ENCODE measurements at regions not wholly inside any gene's neighbourhood (a gene's known extent, or its start where the extent isn't known, plus 50 kb on each side); places are given as distances from the start of the nearest gene placed in this dataset.

- no peak for DNase-seq
- H3K9me3 Mint-ChIP-seq: no peaks in the 10 kb centered on the region
- H3K4me3 Mint-ChIP-seq: no peak overlapping the region
- TF ChIP-seq, protein P1, sequence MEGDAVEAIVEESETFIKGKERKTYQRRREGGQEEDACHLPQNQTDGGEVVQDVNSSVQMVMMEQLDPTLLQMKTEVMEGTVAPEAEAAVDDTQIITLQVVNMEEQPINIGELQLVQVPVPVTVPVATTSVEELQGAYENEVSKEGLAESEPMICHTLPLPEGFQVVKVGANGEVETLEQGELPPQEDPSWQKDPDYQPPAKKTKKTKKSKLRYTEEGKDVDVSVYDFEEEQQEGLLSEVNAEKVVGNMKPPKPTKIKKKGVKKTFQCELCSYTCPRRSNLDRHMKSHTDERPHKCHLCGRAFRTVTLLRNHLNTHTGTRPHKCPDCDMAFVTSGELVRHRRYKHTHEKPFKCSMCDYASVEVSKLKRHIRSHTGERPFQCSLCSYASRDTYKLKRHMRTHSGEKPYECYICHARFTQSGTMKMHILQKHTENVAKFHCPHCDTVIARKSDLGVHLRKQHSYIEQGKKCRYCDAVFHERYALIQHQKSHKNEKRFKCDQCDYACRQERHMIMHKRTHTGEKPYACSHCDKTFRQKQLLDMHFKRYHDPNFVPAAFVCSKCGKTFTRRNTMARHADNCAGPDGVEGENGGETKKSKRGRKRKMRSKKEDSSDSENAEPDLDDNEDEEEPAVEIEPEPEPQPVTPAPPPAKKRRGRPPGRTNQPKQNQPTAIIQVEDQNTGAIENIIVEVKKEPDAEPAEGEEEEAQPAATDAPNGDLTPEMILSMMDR (IDR thresholded peaks at IDR 0.05): no peak
- H3K27me3 Mint-ChIP-seq (ENCODE audit: low read depth, poor library complexity): no peaks in the 10 kb centered on the region
- no peaks in the 10 kb centered on the region for H3K4me1 Mint-ChIP-seq
- no peaks in the 10 kb centered on the region for H3K36me3 Mint-ChIP-seq (ENCODE audit: low read depth)
- no peak overlapping the region for H3K27ac Mint-ChIP-seq
These were observed 118.9 kb upstream of the FSTL5 start for GRCh38 chr4:162282684-162283083.

GRCh38 chr4:162274354-162274753 lies 110.6 kb upstream of the FSTL5 start:
- Mint-ChIP-seq H3K36me3 (ENCODE audit: low read depth) (no peaks in the 10 kb centered on the region), H3K4me3 (no peak overlapping the region), H3K4me1 (no peaks in the 10 kb centered on the region), H3K9me3 (no peaks in the 10 kb centered on the region), H3K27ac (no peak overlapping the region), H3K27me3 (ENCODE audit: low read depth, poor library complexity) (peaks cover 3% of the 10 kb centered on the region)
- no peak for DNase-seq
- TF ChIP-seq, protein P1 (IDR thresholded peaks at IDR 0.05): no peak

DNA sequence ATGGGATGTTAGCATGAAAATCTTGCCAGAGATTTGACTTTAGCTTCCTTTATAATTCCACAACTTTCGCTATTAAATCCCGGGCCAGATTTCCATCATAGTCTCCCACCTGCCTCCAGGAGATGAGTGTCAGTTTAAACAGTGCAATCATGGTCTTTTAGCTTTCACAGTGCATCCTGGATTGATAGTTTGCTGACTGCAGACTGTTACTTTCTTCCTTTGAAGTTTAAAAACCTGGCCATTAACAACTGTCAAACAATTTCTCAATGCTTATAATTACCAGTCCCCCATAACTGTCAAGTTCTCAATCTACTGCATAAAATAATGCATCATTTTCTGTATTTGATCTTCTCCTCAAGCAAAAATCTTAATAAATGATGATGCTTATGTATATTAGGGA lies 108.4 kb upstream of the FSTL5 start:
- Mint-ChIP-seq H3K27ac (no peak overlapping the region), H3K9me3 (no peaks in the 10 kb centered on the region), H3K27me3 (ENCODE audit: low read depth, poor library complexity) (peaks cover 3% of the 10 kb centered on the region), H3K36me3 (ENCODE audit: low read depth) (no peaks in the 10 kb centered on the region), H3K4me3 (no peak overlapping the region), H3K4me1 (no peaks in the 10 kb centered on the region)
- DNase-seq: no peak
- TF ChIP-seq, protein P1 (IDR thresholded peaks at IDR 0.05): no peak

- H3K4me3 Mint-ChIP-seq: no peak overlapping the region
- H3K4me1 Mint-ChIP-seq: no peaks in the 10 kb centered on the region
- no peak overlapping the region for H3K27ac Mint-ChIP-seq
- peaks cover 7% of the 10 kb centered on the region for H3K27me3 Mint-ChIP-seq (ENCODE audit: low read depth, poor library complexity)
- H3K9me3 Mint-ChIP-seq: peaks cover 17% of the 10 kb centered on the region
- DNase-seq: no peak
- H3K36me3 Mint-ChIP-seq (ENCODE audit: low read depth): no peaks in the 10 kb centered on the region
- TF ChIP-seq, protein P1 (IDR thresholded peaks at IDR 0.05): no peak
These were observed 105.1 kb upstream of the FSTL5 start for GRCh38 chr4:162268911-162269310.

GRCh38 chr4:162265802-162266201 lies 102.0 kb upstream of the FSTL5 start:
- H3K4me3 Mint-ChIP-seq: no peak overlapping the region
- H3K27ac Mint-ChIP-seq: no peak overlapping the region
- no peaks in the 10 kb centered on the region for H3K4me1 Mint-ChIP-seq
- H3K9me3 Mint-ChIP-seq: peaks cover 20% of the 10 kb centered on the region
- H3K36me3 Mint-ChIP-seq (ENCODE audit: low read depth): no peaks in the 10 kb centered on the region
- H3K27me3 Mint-ChIP-seq (ENCODE audit: low read depth, poor library complexity): peaks cover 4% of the 10 kb centered on the region
- TF ChIP-seq, protein P1 (IDR thresholded peaks at IDR 0.05): no peak
- DNase-seq: no peak

DNA sequence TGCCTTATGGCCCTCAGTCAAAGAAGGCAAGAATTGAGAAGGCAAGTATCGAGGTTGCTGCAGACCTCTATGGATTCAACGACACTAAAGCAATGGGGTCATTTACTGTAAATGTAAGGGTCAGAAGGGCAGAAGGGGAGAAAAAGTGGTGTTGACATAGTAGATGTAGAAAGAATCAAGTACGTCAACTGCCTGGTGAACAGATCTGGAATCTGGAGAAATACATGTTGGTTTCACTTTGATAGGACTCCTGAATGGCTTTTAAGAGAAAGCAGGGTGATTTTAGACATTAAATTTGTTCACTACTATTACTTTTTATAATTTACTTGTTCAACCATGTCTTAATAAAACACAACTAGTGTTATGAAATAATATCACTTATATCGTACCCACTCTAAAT lies 81.3 kb upstream of the FSTL5 start:
- Mint-ChIP-seq H3K27ac (no peak overlapping the region), H3K4me3 (no peak overlapping the region), H3K9me3 (peaks cover 3% of the 10 kb centered on the region), H3K36me3 (ENCODE audit: low read depth) (no peaks in the 10 kb centered on the region), H3K27me3 (ENCODE audit: low read depth, poor library complexity) (peaks cover 3% of the 10 kb centered on the region), H3K4me1 (no peaks in the 10 kb centered on the region)
- DNase-seq: no peak
- TF ChIP-seq, protein P1 (IDR thresholded peaks at IDR 0.05): no peak

All from nephron progenitor cell (in vitro differentiated cells).